Fibroblast of villous mesenchyme (primary cell): ENCODE measurements at regions not wholly inside any gene's neighbourhood (a gene's known extent, or its start where the extent isn't known, plus 50 kb on each side); places are given as distances from the start of the nearest gene placed in this dataset.

Experiments
- DNase-seq: peaks from one replicate; pipeline ENCODE4 v3.0.0-alpha.2; 2010; ENCODE audit warnings: low read depth
- H3K4me3 ChIP-seq: 2 replicates; pipeline ENCODE4 v1.5.1; 2011; ENCODE audit warnings: low read depth, mild to moderate bottlenecking, low read length
- CTCF ChIP-seq: IDR thresholded peaks from 2 replicates; pipeline ENCODE4 v1.5.1; 2012; ENCODE audit warnings: low read depth, mild to moderate bottlenecking, low read length; ENCODE audit not compliant: insufficient read depth

- H3K4me3 ChIP-seq = no peak overlapping the region
- no peak for TF ChIP-seq CTCF
- no peak for DNase-seq
Measured at GRCh38 chr2:208983486-208983885, 440.4 kb upstream of the MAP2 start.

GRCh38 chr2:208984376-208985090 lies 439.3 kb upstream of the MAP2 start:
- TF ChIP-seq CTCF = no peak

GRCh38 chr2:208985644-208986043 lies 438.2 kb upstream of the MAP2 start:
- no peak for DNase-seq
- no peak overlapping the region for H3K4me3 ChIP-seq
- TF ChIP-seq CTCF = no peak

More at GRCh38 chr2:208984376-208985090, 439.3 kb upstream of the MAP2 start:
- no peak overlapping the region for H3K4me3 ChIP-seq
- peak; percentile 6 for DNase-seq

- DNase-seq = no peak
- no peak overlapping the region for H3K4me3 ChIP-seq
- no peak for TF ChIP-seq CTCF
Measured at GRCh38 chr2:208990716-208991115, 433.1 kb upstream of the MAP2 start.

GRCh38 chr2:208999911-209000310 lies 423.9 kb upstream of the MAP2 start:
- no peak for DNase-seq
- TF ChIP-seq CTCF = no peak
- no peak overlapping the region for H3K4me3 ChIP-seq

- no peak for TF ChIP-seq CTCF
Measured at GRCh38 chr2:209002054-209002453, 421.8 kb upstream of the MAP2 start.

GRCh38 chr2:209005371-209005770 lies 418.5 kb upstream of the MAP2 start:
- TF ChIP-seq CTCF = no peak
- H3K4me3 ChIP-seq = no peak overlapping the region
- no peak for DNase-seq

More at GRCh38 chr2:209002054-209002453, 421.8 kb upstream of the MAP2 start:
- no peak for DNase-seq
- H3K4me3 ChIP-seq = no peak overlapping the region
